Stimulated activated CD4-positive, alpha-beta T cell treated with anti-CD3 and anti-CD28 coated beads, Interleukin-12 subunit alpha, Interleukin-12 subunit beta, amount 100 ng/mL, for 48 hours (primary cell): ENCODE measurements at regions not wholly inside any gene's neighbourhood (a gene's known extent, or its start where the extent isn't known, plus 50 kb on each side); places are given as distances from the start of the nearest gene placed in this dataset.
A peak's percentile ranks its signal among the peaks of the same experiment; 100 is the strongest.

ENCODE experiments used
- DNase-seq, 3 donors: peaks; one replicate each; pipeline ENCODE4 v3.0.0-alpha.2; 2020; ENCODE audit warnings: low read depth in 2 of 3, low spot score in 1 of 3

DNA sequence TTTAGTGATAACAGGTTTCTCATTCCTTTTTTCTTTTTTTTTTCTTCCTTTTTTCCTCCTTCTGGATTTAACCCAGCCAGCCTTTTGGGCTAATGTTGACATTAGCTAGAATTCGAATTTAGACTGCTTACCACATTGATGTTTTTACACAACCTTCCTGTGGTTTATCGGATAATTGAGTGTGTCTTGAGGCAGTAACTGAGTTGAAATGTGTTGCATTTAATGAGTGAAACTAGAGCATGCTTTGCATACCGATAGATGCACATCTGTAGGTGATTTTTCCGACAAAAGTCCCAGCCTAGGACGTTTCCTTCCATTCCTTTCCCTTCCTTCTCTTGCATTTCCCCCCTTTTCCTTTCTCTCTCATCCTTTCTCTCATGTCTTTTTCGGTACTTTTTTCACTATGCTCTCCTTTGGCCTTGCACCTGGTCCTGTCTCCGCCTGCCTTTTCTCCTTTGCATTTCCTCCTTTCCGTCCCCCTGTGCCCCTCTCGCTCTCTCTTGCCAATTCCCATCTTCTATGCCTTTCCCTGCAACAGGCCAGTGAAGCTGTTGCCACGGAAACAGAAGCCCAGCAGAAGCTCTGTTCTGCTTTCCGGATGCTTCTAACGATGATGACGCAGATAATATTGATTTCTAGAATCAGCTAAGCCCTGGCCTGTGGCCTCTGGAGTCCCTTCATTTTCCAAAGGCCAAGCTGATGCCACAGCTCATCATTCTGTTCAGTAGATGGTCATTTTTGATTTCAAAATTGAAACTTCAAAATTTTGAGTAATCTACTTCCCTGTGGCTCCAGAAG, 76.1 kb downstream of the SLC25A47 start:
- DNase-seq: no peak

- DNase-seq: no peak
Measured at GRCh38 chr14:100400115-100400514, 77.0 kb downstream of the SLC25A47 start.

GRCh38 chr14:100401031-100401692, 78.0 kb downstream of the SLC25A47 start:
- no peak for DNase-seq

- no peak for DNase-seq
Measured at GRCh38 chr14:100401792-100402191, 78.7 kb downstream of the SLC25A47 start.

DNA sequence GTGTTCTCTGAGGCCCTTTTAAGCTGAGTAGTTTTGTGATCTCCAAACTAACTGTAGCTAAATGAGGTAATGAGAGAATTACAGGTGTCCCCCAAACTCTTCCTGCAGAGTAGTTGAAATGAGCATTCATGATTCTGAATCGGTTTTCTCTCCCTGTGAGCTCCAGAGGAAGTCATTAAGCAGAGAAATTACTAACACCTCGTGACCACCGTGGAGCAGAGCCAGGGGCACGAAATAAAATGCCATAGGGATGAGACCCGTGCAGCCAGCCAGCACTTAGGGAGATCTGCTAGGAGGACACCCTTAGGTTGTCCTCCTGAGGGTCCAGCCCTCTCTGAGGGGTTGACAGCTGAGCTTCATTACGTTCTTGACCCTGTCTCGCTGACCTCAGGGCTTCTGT, 79.5 kb downstream of the SLC25A47 start:
- no peak for DNase-seq

GRCh38 chr14:100403105-100403504, 80.0 kb downstream of the SLC25A47 start:
- no peak for DNase-seq

GRCh38 chr14:100403802-100404365, 80.7 kb downstream of the SLC25A47 start:
- no peak for DNase-seq

- no peak for DNase-seq
Measured at GRCh38 chr14:100404419-100404818, 81.3 kb downstream of the SLC25A47 start.

- DNase-seq: no peak
Measured at GRCh38 chr14:100405760-100406455, 82.8 kb downstream of the SLC25A47 start.

- DNase-seq: peak in 1 of 3 donors; percentile 23
Measured at GRCh38 chr14:100406505-100407131, 83.5 kb downstream of the SLC25A47 start.

DNA sequence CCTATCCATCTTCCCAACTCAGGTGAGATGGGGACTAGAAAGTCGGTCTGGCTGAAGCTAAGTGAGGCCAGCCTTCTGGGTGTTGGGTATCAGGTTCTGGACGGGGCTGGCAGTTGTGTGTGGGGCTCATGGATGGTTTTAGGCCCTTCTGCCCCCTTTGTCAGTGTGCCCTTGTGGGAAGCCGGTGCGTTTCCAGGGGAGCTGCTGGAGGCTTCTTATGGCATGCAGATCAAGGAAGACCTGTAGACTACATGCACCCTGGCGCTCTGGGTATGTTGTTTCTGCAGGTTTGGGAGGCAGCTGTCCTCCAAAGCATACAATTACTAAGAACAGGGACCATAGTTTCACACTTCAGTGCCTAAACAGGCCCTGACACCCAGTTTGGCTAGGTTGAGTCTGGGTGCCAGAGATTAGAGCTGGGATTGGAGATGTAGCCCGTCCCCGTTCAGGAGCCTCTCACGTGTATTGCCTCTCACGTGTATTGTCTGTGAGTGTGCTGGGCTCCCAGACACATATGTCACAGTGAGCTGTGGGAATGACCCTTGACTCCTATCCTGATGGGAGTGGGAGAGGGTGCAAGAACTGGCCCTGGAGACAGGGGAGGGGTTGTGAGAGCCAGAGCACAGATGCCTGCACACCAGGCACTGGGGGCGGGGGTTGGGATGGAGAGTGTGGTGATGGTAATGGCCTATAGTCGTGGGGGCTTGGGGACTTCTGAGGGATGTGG, 84.4 kb downstream of the SLC25A47 start:
- DNase-seq: no peak

GRCh38 chr14:100408350-100409002, 85.3 kb downstream of the SLC25A47 start:
- no peak for DNase-seq

- no peak for DNase-seq
Measured at GRCh38 chr14:100409003-100409360, 85.8 kb downstream of the SLC25A47 start.

GRCh38 chr14:100409651-100410050, 86.5 kb downstream of the SLC25A47 start:
- no peak for DNase-seq

DNA sequence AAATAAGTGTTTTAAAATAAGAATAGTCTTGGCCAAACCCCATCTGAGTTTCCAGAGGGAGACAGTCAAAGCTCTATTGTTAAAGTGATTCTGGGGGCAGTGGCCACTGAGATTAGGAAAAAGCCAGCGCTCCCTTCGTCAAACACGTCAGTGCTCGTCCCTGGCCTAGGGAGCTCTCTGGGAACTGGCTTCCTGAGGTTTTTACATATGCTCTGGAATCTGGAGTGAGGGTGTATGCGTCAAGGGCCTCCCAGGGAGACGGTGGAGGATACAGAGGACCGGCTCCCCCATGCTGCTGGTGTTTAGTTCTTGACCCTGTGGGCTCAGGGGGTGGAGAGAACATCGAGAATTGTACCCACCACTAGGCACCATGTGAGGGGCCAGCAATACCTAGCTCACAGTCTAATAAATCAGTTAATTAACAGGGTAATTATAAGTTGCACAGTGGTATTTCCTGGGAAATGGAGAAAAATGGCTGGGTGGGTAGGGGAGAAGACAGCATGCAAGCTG, 87.0 kb downstream of the SLC25A47 start:
- no peak for DNase-seq

DNA sequence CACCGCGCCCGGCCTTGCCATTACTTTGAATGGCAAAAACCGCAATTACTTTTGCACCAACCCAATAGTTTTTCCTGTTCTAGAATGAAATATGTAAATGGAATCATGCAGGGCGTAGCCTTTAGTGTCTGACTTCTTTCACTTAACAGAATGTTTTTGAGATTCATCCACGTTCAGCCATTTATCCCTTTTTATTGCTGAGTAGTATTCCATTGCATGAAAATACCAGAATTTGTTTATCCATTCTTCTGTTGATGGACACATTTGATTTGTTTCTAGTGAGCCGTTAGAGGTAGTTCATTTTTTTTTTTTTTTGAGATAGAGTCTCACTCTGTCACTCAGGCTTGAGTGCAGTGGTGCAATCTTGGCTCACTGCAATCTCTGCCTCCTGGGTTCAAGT, 90.6 kb downstream of the SLC25A47 start:
- no peak for DNase-seq

DNA sequence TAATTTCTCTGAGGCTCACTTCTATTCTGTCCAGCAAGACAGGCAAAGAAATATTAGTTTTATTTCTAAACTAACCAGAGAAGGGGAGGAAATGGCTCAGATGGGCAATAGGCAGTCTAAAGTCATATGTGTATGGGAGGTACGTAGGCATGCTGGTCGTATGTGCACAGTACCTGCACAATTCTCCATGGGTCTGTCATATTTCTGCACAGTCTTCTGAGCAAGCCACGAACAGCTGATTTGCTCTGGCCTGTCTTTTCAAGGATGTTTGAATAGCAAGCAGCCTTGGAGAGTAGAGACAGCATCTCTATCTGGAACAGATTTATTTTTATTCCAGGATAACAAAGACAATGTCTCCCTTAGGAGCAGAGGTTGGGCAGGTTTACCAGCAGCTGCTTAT, 92.1 kb downstream of the SLC25A47 start:
- no peak for DNase-seq

GRCh38 chr14:100416081-100416680, 93.0 kb downstream of the SLC25A47 start:
- DNase-seq: no peak
